Activated CD4-positive, alpha-beta T cell treated with anti-CD3 and anti-CD28 coated beads for 48 hours (primary cell): ENCODE measurements at regions not wholly inside any gene's neighbourhood (a gene's known extent, or its start where the extent isn't known, plus 50 kb on each side); places are given as distances from the start of the nearest gene placed in this dataset.
"Not testable (repeated sequence)": the region's sequence is repeated elsewhere in the genome, so short reads cannot be mapped to it uniquely, and the experiment has no call there.

Source experiments
- DNase-seq: peaks from one replicate; pipeline ENCODE4 v3.0.0-alpha.2; 2020

- DNase-seq = no peak
Measured at GRCh38 chr15:77909182-77909940, 168.2 kb downstream of the TBC1D2B start.

GRCh38 chr15:77908752-77909111 lies 168.8 kb downstream of the TBC1D2B start:
- not testable (repeated sequence) for DNase-seq

DNA sequence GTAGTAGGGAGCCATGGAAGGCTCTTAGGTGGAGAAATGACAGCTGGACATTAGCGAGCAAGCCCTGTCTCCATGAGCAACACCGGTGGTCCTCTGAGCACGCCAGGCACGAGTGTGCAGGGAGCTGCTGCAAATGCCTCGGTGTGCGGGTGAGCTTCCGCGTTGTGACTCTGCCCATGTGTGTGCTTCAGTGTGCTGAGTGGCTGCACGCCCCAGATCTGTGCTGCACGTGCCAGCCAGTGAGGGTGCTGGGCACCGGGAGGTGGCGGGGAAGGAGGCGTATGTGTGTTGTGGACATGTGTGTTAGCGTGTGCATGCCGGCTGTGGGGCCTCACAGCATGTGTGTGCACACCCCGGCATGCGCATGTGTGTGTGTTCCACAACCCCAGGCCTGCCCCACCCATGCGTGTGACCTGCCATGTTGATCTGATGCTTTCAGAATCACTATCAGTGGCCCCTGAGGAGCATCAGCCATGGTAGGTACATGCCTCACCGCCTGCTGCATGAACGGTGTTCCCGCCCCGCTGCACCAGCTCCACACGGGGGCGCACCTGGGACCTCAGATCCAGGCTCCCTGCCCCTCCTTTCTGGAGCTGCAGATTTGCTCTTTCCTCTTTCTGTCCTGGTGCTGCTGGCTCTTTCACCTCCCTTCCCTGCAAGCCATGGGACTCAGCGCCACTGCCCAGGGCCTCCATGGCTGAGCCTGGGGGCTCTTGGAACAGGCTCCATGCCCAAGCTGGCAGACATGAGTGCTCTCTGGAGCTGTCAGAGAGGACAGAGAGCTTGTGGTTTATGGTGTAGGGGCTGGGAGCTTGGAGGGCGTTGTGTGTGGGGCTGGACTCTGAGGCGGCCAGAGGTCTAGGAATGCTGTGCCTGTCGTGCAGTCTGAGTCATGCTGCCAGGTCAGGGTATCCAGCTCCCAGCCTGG lies 169.4 kb downstream of the TBC1D2B start:
- DNase-seq = peak; percentile 86

DNA sequence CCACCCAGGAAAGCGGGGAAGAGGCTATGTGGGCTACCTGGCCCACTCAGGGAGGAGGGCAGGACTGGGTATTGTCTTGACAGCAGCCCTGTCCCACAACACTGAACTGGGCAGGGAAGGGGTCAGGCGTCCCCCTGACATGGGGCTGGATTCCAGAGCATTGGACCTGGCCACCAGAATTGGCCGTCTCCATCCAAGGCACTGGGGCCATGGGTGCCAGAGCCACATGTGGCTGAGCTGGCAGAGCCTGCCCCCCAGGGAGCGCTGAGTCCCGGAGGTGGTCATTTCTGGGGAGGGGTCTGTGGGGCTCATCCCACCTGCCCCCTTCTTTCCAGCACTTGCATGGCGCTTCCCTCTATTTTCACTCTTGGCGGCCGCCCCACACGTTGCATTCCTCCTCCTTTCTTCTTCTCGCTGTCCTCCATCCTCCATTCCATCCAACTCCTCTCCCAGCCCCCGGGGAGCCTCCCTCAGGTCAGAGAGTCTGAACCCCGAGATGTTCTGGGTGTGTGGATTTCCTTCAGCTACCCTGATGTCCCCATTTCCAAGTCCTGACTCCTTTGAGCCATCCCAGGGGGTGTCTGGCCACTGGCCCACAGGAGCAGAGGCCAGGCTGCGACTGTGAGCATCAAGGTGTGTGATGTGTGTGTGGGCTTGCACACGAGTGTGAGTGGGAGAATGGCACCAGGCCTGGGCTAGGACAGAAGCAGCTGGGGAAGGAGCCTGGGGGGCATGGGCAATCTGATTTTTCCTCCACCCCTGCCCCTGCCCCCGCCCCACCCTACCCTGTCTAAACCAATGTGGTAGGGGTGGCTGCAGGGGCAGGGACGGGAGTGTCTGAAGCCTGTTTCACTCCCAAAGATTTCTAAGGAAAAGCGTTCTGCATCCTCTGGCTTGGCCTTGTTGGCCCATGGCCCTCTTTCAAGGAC lies 171.2 kb downstream of the TBC1D2B start:
- not testable (repeated sequence) for DNase-seq

DNA sequence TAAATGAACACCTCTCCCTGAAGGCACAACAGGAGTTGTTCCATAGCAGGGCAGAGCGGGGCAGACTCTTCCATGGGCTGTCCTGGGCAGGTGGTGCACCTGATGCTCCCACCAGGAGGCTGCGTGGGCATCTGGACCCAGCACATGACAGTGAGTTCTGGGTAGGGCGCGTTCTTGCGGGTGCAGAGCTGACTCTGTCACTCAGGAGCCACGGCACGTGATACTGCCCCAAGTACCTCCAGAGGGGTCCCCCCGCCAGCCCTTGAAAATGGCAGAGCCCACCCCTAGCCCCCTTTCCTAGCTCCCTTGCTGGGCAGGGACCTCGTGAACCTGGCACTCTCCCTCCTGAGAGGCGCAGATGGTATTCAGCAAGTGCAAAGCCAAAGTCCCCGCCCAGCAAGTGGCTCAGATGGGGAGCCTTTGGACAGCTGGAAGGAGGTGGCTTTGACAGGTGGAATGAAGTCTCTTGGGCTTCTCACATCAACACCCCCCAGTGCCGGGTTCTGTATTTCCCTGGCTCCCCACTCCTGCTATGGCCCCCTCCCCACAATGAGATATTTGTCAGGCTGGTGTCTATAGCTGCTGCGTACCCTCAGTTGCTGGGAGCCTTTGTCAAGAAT lies 172.1 kb downstream of the TBC1D2B start:
- no peak for DNase-seq

GRCh38 chr15:77904901-77905300 lies 172.6 kb downstream of the TBC1D2B start:
- no peak for DNase-seq

- no peak for DNase-seq
Measured at GRCh38 chr15:77904436-77904821, 173.1 kb downstream of the TBC1D2B start.

DNA sequence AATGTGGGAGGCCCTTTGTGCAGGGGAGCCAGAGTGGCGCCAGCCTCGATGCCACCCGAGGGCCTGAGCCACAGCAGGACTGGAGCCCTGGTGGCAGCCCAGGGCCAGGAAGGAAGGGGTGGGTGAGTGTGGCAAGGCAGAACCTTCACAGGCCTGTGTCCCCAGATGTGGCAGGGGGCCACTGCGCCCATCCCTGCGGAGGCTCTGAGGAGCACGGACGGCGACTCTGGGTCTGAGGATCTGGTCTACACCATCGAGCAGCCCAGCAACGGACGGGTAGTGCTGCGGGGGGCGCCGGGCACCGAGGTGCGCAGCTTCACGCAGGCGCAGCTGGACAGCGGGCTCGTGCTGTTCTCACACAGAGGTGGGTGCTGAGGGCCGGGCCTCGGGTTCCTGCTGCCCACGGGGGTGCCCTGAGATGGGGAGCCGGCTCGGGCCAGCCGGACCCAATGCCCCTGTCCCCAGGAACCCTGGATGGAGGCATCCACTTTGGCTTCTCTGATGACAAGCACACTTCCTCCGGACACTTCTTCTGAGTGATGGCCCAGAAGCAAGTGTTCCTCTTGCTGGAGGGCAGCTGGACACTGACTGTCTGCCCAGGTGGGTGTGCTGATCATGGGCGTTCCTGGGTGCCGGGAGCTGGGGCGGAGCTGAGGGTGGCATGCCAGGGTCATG lies 173.6 kb downstream of the TBC1D2B start:
- DNase-seq = not testable (repeated sequence)

DNA sequence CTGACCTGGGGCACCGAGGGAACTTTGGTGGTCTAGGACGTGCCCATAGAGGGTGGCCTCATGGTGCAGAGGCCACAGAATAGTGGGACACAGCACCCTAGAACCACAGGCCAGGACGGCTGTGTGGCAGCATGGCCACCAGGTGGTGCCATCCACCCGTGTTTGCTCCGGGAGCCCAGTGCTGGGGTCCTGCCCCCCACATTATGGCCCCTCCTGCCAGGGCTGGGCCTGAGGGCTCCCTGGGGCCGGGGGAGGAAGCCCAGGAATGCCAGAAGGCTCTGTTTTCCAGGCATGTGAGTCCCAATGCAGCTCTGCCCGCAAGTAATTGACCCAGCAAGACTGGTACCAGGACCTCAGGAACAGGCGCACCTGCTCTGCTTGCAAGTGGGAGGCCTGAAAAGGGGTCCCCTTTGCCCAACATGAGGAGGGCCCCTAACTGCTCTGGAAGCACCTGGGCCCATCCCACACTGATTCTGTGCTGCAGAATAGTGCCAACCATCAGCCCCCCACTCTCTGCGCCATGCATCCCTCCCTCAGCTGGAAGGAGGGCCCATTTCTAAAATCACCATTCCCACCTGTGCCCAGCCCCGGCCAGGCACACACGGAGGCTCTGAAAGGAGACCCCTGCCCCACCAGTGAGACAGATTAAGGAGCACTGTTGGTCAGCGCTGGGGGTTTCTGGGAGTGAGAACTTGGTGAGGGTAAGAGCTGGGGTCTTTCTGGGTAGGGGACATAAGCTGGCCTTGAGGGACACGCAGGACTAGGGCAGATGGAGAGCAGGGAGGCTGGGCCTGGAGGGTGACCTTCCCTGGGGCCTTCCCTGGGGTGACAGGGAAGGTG lies 174.4 kb downstream of the TBC1D2B start:
- peak; percentile 50 for DNase-seq

DNA sequence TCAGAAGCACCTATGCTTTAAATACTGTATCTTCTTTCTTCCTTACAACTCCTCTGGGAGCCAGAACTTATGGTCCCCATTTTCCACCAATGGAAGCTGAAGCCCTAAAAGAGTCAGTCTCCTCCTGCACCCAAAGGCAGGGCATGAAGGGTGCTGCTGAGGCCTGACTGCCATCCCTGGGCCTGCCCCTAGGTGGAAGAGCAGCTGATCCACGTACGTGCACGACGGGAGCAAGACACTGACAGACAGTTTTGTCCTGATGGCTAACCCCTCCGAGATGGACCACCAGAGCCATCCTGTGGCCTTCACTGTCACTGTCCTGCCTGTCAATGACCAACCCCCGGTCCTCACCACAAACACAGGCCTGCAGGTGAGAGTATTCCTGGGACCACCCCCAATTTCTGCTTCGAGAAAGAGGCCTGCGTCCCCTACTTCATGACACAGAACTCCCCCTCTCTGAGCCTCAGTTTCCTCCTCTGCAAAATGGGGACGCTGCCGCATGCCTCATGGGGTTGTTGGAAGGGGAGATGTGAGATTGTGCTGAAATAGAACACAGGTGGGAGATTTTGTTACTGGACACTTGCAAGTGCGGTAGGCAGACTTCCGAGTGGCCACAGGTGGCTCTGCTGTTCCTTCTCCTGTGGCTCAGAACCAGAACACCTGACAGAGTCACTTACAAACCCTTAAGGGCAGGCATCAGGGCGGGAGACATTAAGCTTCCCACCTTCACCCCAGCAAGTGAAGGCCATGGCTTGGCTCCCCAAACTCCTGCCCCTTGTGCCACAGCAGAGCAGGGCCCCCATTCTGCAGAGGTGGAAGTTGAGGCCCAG lies 175.4 kb downstream of the TBC1D2B start:
- peak; percentile 31 for DNase-seq

GRCh38 chr15:77901251-77901881 lies 176.1 kb downstream of the TBC1D2B start:
- no peak for DNase-seq

- peak; percentile 79 for DNase-seq
Measured at GRCh38 chr15:77900331-77900963, 177.1 kb downstream of the TBC1D2B start.

DNA sequence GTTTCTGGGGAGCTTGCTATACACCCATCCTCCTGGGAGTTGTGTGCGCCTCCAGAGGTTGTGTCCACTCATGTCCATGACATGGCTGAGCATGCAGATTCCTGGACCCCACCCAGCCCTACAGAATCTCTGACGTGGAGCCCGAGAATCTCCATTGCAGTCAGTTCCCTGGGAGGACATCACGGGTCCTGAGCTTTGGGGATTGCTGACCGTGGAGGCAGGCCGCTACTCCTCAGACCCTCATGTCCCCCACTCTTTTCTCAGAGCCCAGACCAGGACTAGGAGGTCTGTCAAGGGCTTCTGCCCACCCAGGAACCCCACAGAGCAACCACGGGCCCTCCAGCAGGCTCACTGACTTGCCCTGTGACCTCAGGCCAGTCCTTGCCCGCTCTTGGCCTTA lies 177.7 kb downstream of the TBC1D2B start:
- not testable (repeated sequence) for DNase-seq

DNA sequence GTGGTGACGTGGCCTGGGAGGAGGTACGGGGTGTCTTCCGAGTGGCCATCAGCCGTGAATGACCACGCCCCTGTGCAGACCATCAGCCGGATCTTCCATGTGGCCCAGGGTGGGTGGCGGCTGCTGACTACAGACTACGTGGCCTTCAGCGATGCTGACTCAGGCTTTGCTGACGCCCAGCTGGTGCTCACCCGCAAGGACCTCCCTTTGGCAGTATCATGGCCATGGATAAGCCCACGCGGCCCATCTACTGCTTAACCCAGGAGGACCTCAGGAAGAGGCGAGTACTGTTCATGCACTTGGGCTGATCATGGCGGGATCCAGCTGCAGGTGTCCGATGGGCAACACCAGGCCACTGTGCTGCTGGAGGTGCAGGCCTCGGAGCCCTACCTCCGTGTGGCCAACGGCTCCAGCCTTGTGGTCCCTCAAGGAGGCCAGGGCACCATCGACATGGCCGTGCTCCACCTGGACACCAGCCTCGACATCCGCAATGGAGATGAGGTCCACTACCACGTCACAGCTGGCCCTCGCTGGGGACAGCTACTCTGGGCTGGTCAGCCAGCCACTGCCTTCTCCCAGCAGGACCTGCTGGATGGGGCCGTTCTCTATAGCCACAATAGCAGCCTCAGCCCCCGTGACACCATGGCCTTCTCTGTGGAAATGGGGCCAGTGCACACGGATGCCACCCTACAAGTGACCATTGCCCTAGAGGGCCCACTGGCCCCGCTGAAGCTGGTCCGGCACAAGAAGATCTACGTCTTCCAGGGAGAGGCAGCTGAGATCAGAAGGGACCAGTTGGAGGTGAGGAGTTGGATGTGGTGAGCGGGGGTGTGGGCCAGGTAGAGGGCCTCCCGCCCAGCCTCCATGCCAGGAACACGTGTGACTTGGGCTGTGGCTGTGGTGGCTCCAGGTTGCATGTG lies 178.4 kb downstream of the TBC1D2B start:
- no peak for DNase-seq

- DNase-seq = no peak
Measured at GRCh38 chr15:77897896-77898406, 179.6 kb downstream of the TBC1D2B start.

DNA sequence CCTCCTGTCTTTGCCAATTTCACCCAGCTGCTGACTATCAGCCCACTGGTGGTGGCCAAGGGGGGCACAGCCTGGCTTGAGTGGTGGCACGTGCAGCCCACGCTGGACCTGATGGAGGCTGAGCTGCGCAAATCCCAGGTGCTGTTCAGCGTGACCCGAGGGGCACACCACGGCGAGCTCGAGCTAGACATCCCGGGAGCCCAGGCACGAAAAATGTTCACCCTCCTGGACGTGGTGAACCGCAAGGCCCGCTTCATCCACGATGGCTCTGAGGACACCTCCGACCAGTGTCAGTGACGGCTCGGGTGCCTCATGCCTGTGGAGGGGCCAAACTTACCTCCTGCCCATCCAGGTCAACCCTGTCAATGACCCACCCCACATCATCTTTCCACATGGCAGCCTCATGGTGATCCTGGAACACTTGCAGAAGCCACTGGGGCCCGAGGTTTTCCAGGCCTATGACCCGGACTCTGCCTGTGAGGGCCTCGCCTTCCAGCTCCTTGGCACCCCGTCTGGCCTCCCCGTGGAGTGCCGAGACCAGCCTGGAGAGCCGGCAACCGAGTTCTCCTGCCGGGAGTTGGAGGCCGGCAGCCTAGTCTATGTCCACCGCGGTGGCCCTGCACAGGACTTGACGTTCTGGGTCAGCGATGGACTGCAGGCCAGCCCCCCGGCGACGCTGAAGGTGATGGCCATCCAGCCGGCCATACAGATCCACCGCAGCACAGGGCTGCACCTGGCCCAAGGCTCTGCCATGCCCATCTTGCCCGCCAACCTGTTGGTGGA lies 180.2 kb downstream of the TBC1D2B start:
- not testable (repeated sequence) for DNase-seq
